ENCODE measurements at regions not wholly inside any gene's neighbourhood (a gene's known extent, or its start where the extent isn't known, plus 50 kb on each side); places are given as distances from the start of the nearest gene placed in this dataset.
"Not testable (repeated sequence)": the region's sequence is repeated elsewhere in the genome, so short reads cannot be mapped to it uniquely, and the experiment has no call there.

GRCh38 chr5:154624341-154624740 is 130.8 kb upstream of the LARP1 start:
- no peak for DNase-seq (ENCODE audit: low read depth in 2 of 2)

GRCh38 chr5:154620411-154620810 is 134.8 kb upstream of the LARP1 start:
- no peak for DNase-seq (ENCODE audit: low read depth in 2 of 2)

DNA sequence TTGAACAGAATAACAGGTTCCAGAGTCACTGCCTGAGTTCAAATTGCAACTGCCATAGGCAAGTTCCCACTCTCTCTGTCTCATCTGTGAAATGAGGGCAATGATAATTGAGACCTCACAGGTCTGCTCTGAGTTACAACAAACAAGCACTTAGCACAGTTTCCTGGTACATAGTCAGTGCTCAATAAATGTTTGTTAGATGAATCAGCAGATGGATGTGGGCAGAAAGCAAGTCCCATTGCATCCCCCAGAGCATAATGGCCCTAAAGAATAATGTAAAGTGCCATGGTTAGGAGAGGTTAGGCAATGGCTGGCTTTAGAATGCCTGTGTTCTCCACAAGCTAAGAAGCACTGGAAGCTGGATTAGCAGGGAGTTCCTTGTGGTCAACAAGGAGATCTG is 136.5 kb upstream of the LARP1 start:
- DNase-seq (ENCODE audit: low read depth in 2 of 2), result no peak

DNA sequence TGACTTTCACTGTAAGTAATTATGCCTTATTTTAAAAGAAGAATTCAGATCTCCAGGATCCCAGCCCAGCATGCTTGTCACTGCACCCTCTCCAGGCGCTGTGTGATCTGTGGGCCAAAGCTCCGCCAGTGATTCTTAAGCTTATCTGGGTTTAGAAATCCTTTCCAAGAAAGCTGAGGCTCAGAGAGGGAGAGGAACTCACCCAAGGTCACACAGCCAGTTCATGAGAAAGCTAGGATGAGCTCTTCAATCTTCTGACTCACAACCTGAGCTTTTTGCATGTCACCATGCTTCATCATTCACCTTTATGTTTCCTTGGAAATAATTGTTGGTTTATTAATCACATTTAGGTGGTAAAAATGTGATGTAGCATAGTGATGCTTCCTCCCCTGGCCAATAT is 136.6 kb upstream of the HAND1 start:
- DNase-seq (ENCODE audit: low read depth in 2 of 2), result no peak

- no peak for DNase-seq (ENCODE audit: low read depth in 2 of 2)
Measured at GRCh38 chr5:154614125-154614524, 136.1 kb upstream of the HAND1 start.

GRCh38 chr5:154612666-154613065 is 134.6 kb upstream of the HAND1 start:
- DNase-seq (ENCODE audit: low read depth in 2 of 2), result no peak

- no peak for DNase-seq (ENCODE audit: low read depth in 2 of 2)
Measured at GRCh38 chr5:154611341-154611767, 133.3 kb upstream of the HAND1 start.

GRCh38 chr5:154610321-154611154 is 132.5 kb upstream of the HAND1 start:
- DNase-seq (ENCODE audit: low read depth in 2 of 2), result no peak

GRCh38 chr5:154609251-154609650 is 131.2 kb upstream of the HAND1 start:
- DNase-seq (ENCODE audit: low read depth in 2 of 2), result no peak

DNA sequence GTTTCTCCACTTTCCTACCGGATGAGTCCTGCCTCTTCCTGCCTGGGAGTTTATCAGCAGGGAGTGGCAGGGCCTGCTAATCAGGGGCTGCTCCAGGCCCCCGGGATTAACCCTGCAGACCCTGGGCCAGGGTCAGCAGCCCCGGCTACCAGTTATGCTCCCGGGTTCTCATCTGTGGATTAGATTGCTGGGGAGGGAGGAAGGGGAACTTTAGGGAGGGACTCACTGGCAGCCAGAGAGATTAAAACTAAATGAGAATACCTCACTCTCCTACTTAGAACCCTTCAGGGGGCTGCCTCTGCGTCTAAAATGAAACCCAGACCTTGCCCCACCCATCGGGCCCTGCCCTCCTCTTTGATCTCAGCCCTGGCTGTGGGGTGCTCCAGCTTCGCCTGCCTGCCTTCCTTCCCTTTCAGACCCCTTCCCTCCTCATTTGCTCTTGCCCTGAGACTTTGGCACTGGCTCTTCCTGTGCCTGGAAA is 130.5 kb upstream of the HAND1 start:
- no peak for DNase-seq (ENCODE audit: low read depth in 2 of 2)

DNA sequence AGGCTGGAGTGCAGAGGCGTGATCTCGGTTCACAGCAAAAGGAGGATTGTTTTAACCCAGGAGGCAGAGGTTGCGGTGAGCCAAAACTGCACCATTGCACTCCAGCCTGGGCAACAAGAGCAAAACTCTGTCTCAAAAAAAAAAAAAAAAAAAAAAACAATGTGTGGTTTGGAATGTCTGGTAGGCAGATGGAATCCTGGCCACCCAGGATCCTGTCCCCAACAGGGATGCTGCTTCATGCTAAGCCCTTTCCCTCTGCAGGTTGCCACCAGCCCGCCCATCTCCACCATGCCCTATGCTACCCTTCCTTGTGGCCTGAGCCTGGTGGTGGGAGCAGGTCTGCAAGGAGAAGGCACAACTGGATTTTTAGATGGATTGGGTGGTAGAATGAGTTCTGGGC is 129.7 kb upstream of the HAND1 start:
- DNase-seq (ENCODE audit: low read depth in 2 of 2), result no peak

- DNase-seq (ENCODE audit: low read depth in 2 of 2), result no peak
Measured at GRCh38 chr5:154606246-154606645, 128.2 kb upstream of the HAND1 start.

DNA sequence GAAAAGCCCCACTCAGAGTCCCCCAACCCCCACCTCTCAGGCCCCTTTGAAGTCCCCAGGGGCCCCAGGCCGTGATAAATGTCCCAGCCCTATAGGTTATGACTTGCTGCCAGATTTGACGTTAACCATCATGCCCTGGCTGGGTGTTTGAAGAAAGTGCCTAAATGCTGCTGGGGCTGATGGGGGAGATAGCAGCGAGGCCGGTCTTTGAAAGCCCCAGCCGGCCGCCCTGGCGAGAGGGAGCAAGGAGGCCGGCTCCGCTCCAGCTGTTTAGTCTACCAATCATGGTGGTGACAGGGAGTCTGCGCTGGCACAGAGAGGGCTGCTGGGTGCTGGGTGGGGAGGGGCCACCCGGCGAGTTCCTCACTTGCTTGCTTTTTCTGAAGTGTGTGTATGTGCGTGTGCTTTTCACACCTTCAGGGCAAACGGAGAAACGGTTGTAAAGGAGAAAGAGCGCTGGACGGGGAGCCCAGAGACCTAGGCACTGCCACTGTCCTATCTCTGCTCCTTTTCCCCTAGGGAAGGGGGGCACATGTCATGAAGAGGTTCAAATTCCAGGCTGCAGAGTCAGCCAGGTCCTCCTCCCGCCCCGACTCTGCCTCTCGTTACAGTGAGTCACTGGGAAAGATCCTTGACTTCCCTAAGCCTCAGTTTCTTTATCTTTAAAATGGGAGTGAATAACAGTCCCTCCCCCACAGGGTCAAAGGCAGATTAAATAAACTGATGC is 126.1 kb upstream of the HAND1 start:
- DNase-seq (ENCODE audit: low read depth in 2 of 2), result no peak

DNA sequence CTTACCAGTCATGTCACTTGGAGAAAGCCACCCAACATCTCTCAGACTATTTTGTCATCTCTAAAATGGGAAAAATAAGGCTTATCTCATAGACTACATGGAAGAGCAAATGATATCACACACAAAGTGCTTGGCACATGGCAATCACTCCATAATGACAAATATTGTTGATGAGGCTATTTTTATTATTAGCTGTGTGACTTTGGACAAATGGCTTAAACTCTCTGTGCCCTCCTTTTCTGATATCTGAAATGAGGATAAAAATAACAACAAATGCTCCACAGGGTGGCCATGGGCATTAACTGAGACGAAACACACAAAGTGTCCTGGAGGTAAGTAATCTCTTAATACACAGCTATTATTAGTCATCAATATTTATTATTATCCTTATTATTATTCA is 125.5 kb upstream of the HAND1 start:
- DNase-seq (ENCODE audit: low read depth in 2 of 2), result no peak

GRCh38 chr5:154603011-154603410 is 125.0 kb upstream of the HAND1 start:
- no peak for DNase-seq (ENCODE audit: low read depth in 2 of 2)

- DNase-seq (ENCODE audit: low read depth in 2 of 2), result no peak
Measured at GRCh38 chr5:154601014-154601413, 123.0 kb upstream of the HAND1 start.

DNA sequence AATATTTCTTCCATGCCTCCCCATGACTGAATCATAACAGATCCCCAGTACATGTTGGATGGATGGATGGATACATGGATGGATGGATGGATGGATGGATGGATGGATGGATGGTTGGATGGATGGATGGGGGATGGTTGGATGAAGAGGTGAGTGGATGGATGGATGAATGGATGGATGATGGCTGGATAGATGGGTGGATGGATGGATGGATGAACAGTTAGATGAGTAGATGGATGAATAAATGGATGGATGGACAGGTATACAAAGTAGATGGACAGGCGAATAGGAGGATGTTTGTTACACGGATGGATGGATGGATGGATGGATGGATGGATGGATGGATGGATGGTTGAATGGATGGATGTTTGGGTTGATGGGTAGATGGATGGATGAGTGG is 120.0 kb upstream of the HAND1 start:
- no peak for DNase-seq (ENCODE audit: low read depth in 2 of 2)

DNA sequence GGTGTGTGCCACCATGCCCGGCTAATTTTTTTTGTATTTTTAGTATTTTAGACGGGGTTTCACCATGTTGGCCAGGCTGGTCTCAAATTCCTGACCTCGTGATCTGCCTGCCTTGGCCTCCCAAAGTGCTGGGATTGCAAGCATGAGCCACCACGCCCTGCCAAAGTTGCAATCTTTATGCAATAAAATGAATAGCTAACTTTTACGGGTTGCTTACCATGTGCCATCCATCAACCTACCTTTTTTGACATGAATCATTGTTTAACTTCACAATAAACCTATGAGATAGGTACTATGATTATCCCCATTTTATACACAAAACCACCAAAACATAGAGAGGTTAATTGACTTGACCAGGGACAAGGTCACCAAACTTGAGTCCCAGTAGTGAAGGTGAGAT is 118.8 kb upstream of the HAND1 start:
- DNase-seq (ENCODE audit: low read depth in 2 of 2), result not testable (repeated sequence)

DNA sequence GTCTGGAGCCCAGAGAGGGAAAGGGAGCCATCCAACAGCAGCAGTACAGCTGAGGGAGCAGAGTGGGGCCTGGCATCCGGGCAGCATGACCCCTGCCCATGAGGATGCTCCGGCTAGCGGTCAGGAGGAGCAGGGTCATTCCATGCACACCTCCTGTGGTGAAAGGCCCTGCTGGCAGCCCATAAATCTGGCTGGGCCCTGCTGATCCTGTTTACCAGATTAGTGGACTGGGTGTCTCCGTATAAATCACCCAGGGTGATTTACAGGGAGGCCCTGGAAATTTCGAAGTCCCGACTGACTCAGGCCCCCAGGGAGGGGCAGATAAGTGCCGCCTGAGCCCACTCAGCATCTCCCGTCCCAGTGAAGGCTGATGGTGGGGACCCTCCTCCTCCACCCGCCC is 117.6 kb upstream of the HAND1 start:
- no peak for DNase-seq (ENCODE audit: low read depth in 2 of 2)

- no peak for DNase-seq (ENCODE audit: low read depth in 2 of 2)
Measured at GRCh38 chr5:154593796-154594195, 115.8 kb upstream of the HAND1 start.

DNA sequence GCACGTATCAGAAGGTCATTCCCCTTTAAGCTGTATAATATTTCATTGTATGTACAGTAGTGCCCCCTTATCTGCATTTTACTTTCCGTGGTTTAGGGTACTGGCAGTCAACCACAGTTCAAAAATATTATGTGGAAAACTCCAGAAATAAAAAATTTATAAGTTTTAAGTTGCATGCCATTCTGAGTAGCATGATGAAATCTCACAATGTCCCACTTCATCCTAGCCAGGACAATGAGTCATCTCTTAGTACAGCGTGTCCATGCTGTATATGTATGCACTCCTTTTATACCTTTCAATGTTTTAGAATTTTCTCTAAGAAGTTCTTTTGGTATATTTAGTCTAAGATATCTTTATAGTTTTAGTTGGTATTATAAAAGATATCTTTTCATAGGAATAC is 115.0 kb upstream of the HAND1 start:
- DNase-seq (ENCODE audit: low read depth in 2 of 2), result no peak

- no peak for DNase-seq (ENCODE audit: low read depth in 2 of 2)
Measured at GRCh38 chr5:154590093-154590724, 112.2 kb upstream of the HAND1 start.

- DNase-seq (ENCODE audit: low read depth in 2 of 2), result no peak
Measured at GRCh38 chr5:154589511-154589910, 111.5 kb upstream of the HAND1 start.
